Bronchial epithelial cell (primary cell): ENCODE measurements at regions not wholly inside any gene's neighbourhood (a gene's known extent, or its start where the extent isn't known, plus 50 kb on each side); places are given as distances from the start of the nearest gene placed in this dataset.

Experiments
- DNase-seq: peaks from one replicate; pipeline ENCODE4 v3.0.0-alpha.2; 2010; ENCODE audit warnings: low read depth
- FAIRE-seq: peaks from 2 replicates; lab custom pipeline; 2011; peaks lifted over from hg19 to GRCh38; lab: Jason Lieb, UNC
- H3K27me3 ChIP-seq: 2 replicates; pipeline ENCODE4 v1.5.1; 2011; ENCODE audit warnings: low read length; ENCODE audit not compliant: control insufficient read depth, insufficient read depth
- H3K36me3 ChIP-seq: 2 replicates; pipeline ENCODE4 v1.5.1; 2011; ENCODE audit warnings: low read length; ENCODE audit not compliant: control insufficient read depth, insufficient read depth
- H3K4me3 ChIP-seq: 2 replicates; pipeline ENCODE4 v1.5.1; 2011; ENCODE audit warnings: mild to moderate bottlenecking, low read depth, low read length, control low read depth
- CTCF ChIP-seq: IDR thresholded peaks from 2 replicates; pipeline ENCODE4 v1.5.1; 2011; ENCODE audit warnings: mild to moderate bottlenecking, moderate library complexity, low read length, control low read depth, inconsistent platforms; ENCODE audit not compliant: insufficient read depth, severe bottlenecking

GRCh38 chr4:189502841-189503435, 437.7 kb upstream of the FRG1 start:
- DNase-seq (no peak), FAIRE-seq (no peak)
- Histone ChIP-seq H3K4me3 (no peak overlapping the region), H3K27me3 (no peaks in the 10 kb centered on the region), H3K36me3 (no peaks in the 10 kb centered on the region)
- TF ChIP-seq CTCF, result no peak

GRCh38 chr4:189504220-189504619, 436.5 kb upstream of the FRG1 start:
- no peak for FAIRE-seq
- TF ChIP-seq CTCF, result no peak
- Histone ChIP-seq H3K36me3 (no peaks in the 10 kb centered on the region), H3K4me3 (no peak overlapping the region), H3K27me3 (no peaks in the 10 kb centered on the region)
- DNase-seq, result no peak

- DNase-seq (no peak), FAIRE-seq (no peak)
- Histone ChIP-seq H3K27me3 (no peaks in the 10 kb centered on the region), H3K4me3 (no peak overlapping the region), H3K36me3 (no peaks in the 10 kb centered on the region)
- TF ChIP-seq CTCF, result no peak
These were observed 435.3 kb upstream of the FRG1 start for GRCh38 chr4:189505380-189505779.

GRCh38 chr4:189506080-189506479, 434.6 kb upstream of the FRG1 start:
- Histone ChIP-seq H3K4me3 (no peak overlapping the region), H3K36me3 (no peaks in the 10 kb centered on the region), H3K27me3 (no peaks in the 10 kb centered on the region)
- no peak for TF ChIP-seq CTCF
- DNase-seq (no peak), FAIRE-seq (no peak)

- no peaks in the 10 kb centered on the region for H3K27me3 ChIP-seq
- DNase-seq (no peak), FAIRE-seq (no peak)
- TF ChIP-seq CTCF, result no peak
- H3K36me3 ChIP-seq, result no peaks in the 10 kb centered on the region
- no peak overlapping the region for H3K4me3 ChIP-seq
These were observed 433.6 kb upstream of the FRG1 start for GRCh38 chr4:189507060-189507459.

GRCh38 chr4:189510601-189511000, 430.1 kb upstream of the FRG1 start:
- FAIRE-seq (no peak), DNase-seq (no peak)
- Histone ChIP-seq H3K36me3 (no peaks in the 10 kb centered on the region), H3K4me3 (no peak overlapping the region), H3K27me3 (no peaks in the 10 kb centered on the region)
- TF ChIP-seq CTCF, result no peak
